ENCODE measurements at regions not wholly inside any gene's neighbourhood (a gene's known extent, or its start where the extent isn't known, plus 50 kb on each side); places are given as distances from the start of the nearest gene placed in this dataset.
"Not testable (repeated sequence)": the region's sequence is repeated elsewhere in the genome, so short reads cannot be mapped to it uniquely, and the experiment has no call there.

DNA sequence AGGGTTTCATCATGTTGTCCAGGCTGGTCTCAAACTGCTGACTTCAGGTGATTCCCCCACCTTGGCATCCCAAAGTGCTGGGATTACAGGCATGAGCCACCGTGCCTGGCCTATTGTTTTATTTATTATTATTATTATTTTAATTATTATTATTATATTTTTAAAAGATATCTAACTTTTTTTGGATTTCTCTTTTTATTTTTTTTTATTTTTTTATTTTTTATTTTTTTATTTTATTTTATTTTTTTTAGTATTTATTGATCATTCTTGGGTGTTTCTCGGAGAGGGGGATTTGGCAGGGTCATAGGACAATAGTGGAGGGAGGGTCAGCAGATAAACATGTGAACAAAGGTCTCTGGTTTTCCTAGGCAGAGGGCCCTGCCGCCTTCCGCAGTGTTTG, 64.2 kb upstream of the TEX264 start:
- not testable (repeated sequence) for TF ChIP-seq CTCF (conservative IDR thresholded peaks at IDR 0.05; ENCODE audit: low read depth, low read length); RFX5 (IDR thresholded peaks at IDR 0.05; ENCODE audit: low read depth, low read length); RCOR1 (IDR thresholded peaks at IDR 0.05; ENCODE audit: insufficient replicate concordance, low read length); MXI1 (IDR thresholded peaks at IDR 0.05; ENCODE audit: borderline replicate concordance, low read depth, low read length); SMC3 (IDR thresholded peaks at IDR 0.05; ENCODE audit: low read depth, low read length); RAD21 (IDR thresholded peaks at IDR 0.05; ENCODE audit: low read length); POLR2A (IDR thresholded peaks at IDR 0.05; ENCODE audit: low read depth, low read length); CEBPB (IDR thresholded peaks at IDR 0.05; ENCODE audit: low read depth, low read length); BHLHE40 (IDR thresholded peaks at IDR 0.05; ENCODE audit: low read depth, low read length); CHD1 (IDR thresholded peaks at IDR 0.05; ENCODE audit: low read depth, low read length)
- TF ChIP-seq, protein P1, sequence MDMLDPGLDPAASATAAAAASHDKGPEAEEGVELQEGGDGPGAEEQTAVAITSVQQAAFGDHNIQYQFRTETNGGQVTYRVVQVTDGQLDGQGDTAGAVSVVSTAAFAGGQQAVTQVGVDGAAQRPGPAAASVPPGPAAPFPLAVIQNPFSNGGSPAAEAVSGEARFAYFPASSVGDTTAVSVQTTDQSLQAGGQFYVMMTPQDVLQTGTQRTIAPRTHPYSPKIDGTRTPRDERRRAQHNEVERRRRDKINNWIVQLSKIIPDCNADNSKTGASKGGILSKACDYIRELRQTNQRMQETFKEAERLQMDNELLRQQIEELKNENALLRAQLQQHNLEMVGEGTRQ (IDR thresholded peaks at IDR 0.05; ENCODE audit: low read depth, low read length) = not testable (repeated sequence)

All from IMR-90 (cell line).